OCI-LY1 (cell line): ENCODE measurements at regions not wholly inside any gene's neighbourhood (a gene's known extent, or its start where the extent isn't known, plus 50 kb on each side); places are given as distances from the start of the nearest gene placed in this dataset.

Experiments used
- H2AFZ ChIP-seq: fragments of 200-600 bp; sonication (generic), shearing (Covaris generic); 2 replicates; pipeline ENCODE4 v1.6.0; 2014; ENCODE audit warnings: antibody characterized with exemption, mild to moderate bottlenecking, low read length
- H3F3A ChIP-seq: fragments of 200-600 bp; sonication (generic), shearing (Covaris generic); 2 replicates; pipeline ENCODE4 v1.6.0; 2014; ENCODE audit warnings: mild to moderate bottlenecking, antibody characterized with exemption, low read length, moderate library complexity; ENCODE audit not compliant: insufficient read depth
- H3K27ac ChIP-seq: fragments of 200-600 bp; sonication (generic); 2 replicates; pipeline ENCODE4 v1.5.1; 2014; ENCODE audit warnings: low read length, mixed run types, mild to moderate bottlenecking, low read depth; ENCODE audit not compliant: poor library complexity, severe bottlenecking
- H3K27me3 ChIP-seq: fragments of 200-600 bp; sonication (generic); 2 replicates; pipeline ENCODE4 v1.6.0; 2014; ENCODE audit warnings: antibody characterized with exemption, mild to moderate bottlenecking, low read length, moderate library complexity; ENCODE audit not compliant: insufficient read depth
- H3K36me3 ChIP-seq: fragments of 200-600 bp; sonication (generic); 2 replicates; pipeline ENCODE4 v1.6.1; 2014; ENCODE audit warnings: mild to moderate bottlenecking, antibody characterized with exemption, low read length, moderate library complexity, mixed read lengths; ENCODE audit not compliant: insufficient read depth
- H3K4me1 ChIP-seq: fragments of 200-600 bp; sonication (generic); 2 replicates; pipeline ENCODE4 v1.5.1; 2014; ENCODE audit warnings: mild to moderate bottlenecking, low read length, moderate library complexity; ENCODE audit not compliant: insufficient read depth, severe bottlenecking
- H3K4me2 ChIP-seq: fragments of 200-600 bp; sonication (generic), shearing (Covaris generic); 2 replicates; pipeline ENCODE4 v1.6.1; 2014; ENCODE audit warnings: low read length
- H3K4me3 ChIP-seq: fragments of 200-600 bp; sonication (generic); 2 replicates; pipeline ENCODE4 v1.5.1; 2014; ENCODE audit warnings: low read length, low read depth, mild to moderate bottlenecking, mixed read lengths; ENCODE audit not compliant: poor library complexity, severe bottlenecking
- H3K79me2 ChIP-seq: fragments of 200-600 bp; shearing (Covaris generic); 2 replicates; pipeline ENCODE4 v1.6.1; 2016; ENCODE audit warnings: mixed run types, low read length, mixed read lengths; ENCODE audit not compliant: insufficient read depth
- H3K9ac ChIP-seq: fragments of 200-600 bp; sonication (generic), shearing (Covaris generic); 2 replicates; pipeline ENCODE4 v1.6.1; 2014; ENCODE audit warnings: mild to moderate bottlenecking, low read length, mixed read lengths
- H3K9me2 ChIP-seq: fragments of 200-600 bp; sonication (generic), shearing (Covaris generic); 2 replicates; pipeline ENCODE4 v1.6.1; 2014; ENCODE audit warnings: low read depth, mild to moderate bottlenecking, low read length, mixed read lengths
- H3K9me3 ChIP-seq: fragments of 200-600 bp; shearing (Covaris generic); 2 replicates; pipeline ENCODE4 v1.6.1; 2014; ENCODE audit warnings: low read length, mixed read lengths
- H4K20me1 ChIP-seq: fragments of 200-600 bp; sonication (generic), shearing (Covaris generic); 2 replicates; pipeline ENCODE4 v1.6.0; 2016; ENCODE audit warnings: mild to moderate bottlenecking, low read length; ENCODE audit not compliant: insufficient read depth
- EZH2 ChIP-seq: fragments of 200-600 bp; sonication (generic), shearing (Covaris generic); IDR thresholded peaks from 2 replicates; pipeline ENCODE4 v1.8.0; 2017; ENCODE audit warnings: borderline replicate concordance, mixed run types, mild to moderate bottlenecking, antibody characterized with exemption, low read length, moderate library complexity, mixed read lengths
- TF ChIP-seq, protein P1 (sequence below): fragments of 200-600 bp; sonication (generic), shearing (Covaris generic); IDR thresholded peaks from 2 replicates; pipeline ENCODE4 v1.5.1; 2017; ENCODE audit warnings: mild to moderate bottlenecking, antibody characterized with exemption, low read length, moderate library complexity, mixed read lengths

DNA sequence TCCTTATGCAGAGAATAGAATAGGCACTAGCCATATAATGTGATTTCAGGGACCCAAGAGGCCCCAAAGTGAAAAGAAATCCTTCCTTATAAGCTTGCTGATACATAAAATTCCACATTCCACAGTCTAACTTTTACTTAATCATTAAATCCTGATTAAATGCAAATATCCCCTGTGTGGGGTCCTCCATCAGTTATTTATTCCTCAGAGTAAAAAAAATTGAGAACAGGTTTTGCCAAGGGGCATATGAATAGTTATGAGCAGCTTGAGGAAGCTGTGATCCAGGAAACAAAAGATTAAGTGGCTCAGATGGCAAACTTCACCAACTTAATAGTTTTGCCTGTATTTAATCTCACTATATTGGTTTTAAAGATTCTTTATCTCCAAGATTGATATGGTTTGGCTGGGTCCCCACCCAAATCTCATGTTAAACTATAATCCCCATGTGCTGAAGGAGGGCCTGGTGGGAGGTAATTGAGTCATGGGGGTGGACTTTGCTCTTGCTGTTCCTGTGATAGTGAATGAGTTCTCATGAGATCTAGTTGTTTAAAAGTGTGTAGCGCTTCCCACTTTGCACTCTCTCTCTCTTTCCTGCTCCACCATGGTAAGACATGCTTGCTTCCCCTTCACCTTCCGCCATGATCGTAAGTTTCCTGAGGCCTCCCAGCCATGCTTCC lies 324.9 kb downstream of the NPR3 start:
- Histone ChIP-seq H3F3A (no peaks in the 10 kb centered on the region), H4K20me1 (no peaks in the 10 kb centered on the region), H3K9me3 (no peaks in the 10 kb centered on the region), H3K9ac (no peak overlapping the region), H3K36me3 (no peaks in the 10 kb centered on the region), H3K9me2 (no peaks in the 10 kb centered on the region), H3K79me2 (no peaks in the 10 kb centered on the region), H3K27ac (no peak overlapping the region), H3K4me3 (no peak overlapping the region), H2AFZ (no peak overlapping the region), H3K4me2 (no peak overlapping the region), H3K4me1 (no peaks in the 10 kb centered on the region), H3K27me3 (no peaks in the 10 kb centered on the region)
- TF ChIP-seq EZH2 = no peak
- TF ChIP-seq, protein P1, sequence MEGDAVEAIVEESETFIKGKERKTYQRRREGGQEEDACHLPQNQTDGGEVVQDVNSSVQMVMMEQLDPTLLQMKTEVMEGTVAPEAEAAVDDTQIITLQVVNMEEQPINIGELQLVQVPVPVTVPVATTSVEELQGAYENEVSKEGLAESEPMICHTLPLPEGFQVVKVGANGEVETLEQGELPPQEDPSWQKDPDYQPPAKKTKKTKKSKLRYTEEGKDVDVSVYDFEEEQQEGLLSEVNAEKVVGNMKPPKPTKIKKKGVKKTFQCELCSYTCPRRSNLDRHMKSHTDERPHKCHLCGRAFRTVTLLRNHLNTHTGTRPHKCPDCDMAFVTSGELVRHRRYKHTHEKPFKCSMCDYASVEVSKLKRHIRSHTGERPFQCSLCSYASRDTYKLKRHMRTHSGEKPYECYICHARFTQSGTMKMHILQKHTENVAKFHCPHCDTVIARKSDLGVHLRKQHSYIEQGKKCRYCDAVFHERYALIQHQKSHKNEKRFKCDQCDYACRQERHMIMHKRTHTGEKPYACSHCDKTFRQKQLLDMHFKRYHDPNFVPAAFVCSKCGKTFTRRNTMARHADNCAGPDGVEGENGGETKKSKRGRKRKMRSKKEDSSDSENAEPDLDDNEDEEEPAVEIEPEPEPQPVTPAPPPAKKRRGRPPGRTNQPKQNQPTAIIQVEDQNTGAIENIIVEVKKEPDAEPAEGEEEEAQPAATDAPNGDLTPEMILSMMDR = no peak

DNA sequence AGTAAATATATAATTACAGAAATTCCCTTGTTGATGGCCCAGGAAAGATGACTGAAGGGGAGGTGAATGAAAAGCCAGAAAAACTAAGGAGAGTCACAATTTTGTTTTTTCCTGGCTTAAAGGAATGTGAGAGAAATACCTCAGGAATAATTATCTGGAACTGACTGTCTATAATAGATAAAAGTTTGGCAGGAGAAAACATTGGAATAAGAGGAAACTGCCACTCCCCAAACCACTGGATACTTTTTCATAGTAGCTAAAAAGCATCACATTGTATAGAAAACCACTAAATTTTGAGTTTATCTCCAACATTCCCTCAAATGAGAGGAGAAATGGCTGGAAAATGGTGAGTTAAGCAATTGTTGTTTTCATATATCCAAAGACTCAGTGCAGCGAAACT lies 326.0 kb downstream of the NPR3 start:
- H4K20me1 ChIP-seq = no peaks in the 10 kb centered on the region
- no peaks in the 10 kb centered on the region for H3F3A ChIP-seq

DNA sequence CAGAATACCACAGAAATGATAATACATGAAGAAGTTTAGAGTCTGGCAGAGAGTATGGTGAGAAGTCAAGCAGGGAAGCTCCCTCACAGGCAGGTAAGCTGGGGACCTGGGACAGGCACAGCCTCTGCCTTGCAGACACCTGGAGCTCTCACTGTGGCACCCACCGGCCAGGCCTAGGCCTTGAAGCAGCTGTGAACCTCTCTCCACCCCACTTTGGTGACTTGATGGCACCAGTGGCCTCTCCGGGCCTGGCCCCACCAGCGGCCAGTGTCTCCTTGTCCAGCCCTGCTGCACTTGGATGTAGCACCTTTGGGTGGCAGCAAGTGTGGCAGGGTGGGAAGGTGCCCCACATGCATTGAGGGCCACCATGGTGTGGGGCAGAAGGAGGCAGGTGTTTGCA lies 330.5 kb downstream of the NPR3 start:
- Histone ChIP-seq H3K9ac (no peak overlapping the region), H3F3A (no peaks in the 10 kb centered on the region), H3K4me2 (no peak overlapping the region), H3K4me3 (no peak overlapping the region), H3K36me3 (no peaks in the 10 kb centered on the region), H3K27me3 (no peaks in the 10 kb centered on the region), H3K4me1 (no peaks in the 10 kb centered on the region), H4K20me1 (no peaks in the 10 kb centered on the region), H2AFZ (no peak overlapping the region), H3K9me3 (no peaks in the 10 kb centered on the region), H3K9me2 (no peaks in the 10 kb centered on the region), H3K27ac (no peak overlapping the region), H3K79me2 (no peaks in the 10 kb centered on the region)
- TF ChIP-seq EZH2 = no peak
- TF ChIP-seq, protein P1 = no peak

More for the DNA sequence above, 326.0 kb downstream of the NPR3 start:
- H3K79me2 ChIP-seq = no peaks in the 10 kb centered on the region
- no peaks in the 10 kb centered on the region for H3K9me2 ChIP-seq
- no peaks in the 10 kb centered on the region for H3K27me3 ChIP-seq
- H3K4me1 ChIP-seq = no peaks in the 10 kb centered on the region
- H3K27ac ChIP-seq = no peak overlapping the region
- H3K9ac ChIP-seq = no peak overlapping the region
- H3K9me3 ChIP-seq = no peaks in the 10 kb centered on the region
- TF ChIP-seq, protein P1 = no peak
- no peak for TF ChIP-seq EZH2
- no peaks in the 10 kb centered on the region for H3K36me3 ChIP-seq
- no peak overlapping the region for H2AFZ ChIP-seq
- H3K4me3 ChIP-seq = no peak overlapping the region
- H3K4me2 ChIP-seq = no peak overlapping the region
